Astrocyte (in vitro differentiated cells and primary cell): ENCODE measurements at regions not wholly inside any gene's neighbourhood (a gene's known extent, or its start where the extent isn't known, plus 50 kb on each side); places are given as distances from the start of the nearest gene placed in this dataset.

Experiments used
- EZH2 ChIP-seq: IDR thresholded peaks from 2 replicates; pipeline ENCODE4 v1.6.1; 2012; ENCODE audit warnings: mild to moderate bottlenecking, low read length, inconsistent platforms; ENCODE audit not compliant: insufficient read depth
- TF ChIP-seq, protein P1 (sequence below): IDR thresholded peaks from 2 replicates; pipeline ENCODE4 v1.5.1; 2011; ENCODE audit warnings: low read depth, mild to moderate bottlenecking, inconsistent platforms, low read length, moderate library complexity; ENCODE audit not compliant: insufficient read depth

- TF ChIP-seq, protein P1, sequence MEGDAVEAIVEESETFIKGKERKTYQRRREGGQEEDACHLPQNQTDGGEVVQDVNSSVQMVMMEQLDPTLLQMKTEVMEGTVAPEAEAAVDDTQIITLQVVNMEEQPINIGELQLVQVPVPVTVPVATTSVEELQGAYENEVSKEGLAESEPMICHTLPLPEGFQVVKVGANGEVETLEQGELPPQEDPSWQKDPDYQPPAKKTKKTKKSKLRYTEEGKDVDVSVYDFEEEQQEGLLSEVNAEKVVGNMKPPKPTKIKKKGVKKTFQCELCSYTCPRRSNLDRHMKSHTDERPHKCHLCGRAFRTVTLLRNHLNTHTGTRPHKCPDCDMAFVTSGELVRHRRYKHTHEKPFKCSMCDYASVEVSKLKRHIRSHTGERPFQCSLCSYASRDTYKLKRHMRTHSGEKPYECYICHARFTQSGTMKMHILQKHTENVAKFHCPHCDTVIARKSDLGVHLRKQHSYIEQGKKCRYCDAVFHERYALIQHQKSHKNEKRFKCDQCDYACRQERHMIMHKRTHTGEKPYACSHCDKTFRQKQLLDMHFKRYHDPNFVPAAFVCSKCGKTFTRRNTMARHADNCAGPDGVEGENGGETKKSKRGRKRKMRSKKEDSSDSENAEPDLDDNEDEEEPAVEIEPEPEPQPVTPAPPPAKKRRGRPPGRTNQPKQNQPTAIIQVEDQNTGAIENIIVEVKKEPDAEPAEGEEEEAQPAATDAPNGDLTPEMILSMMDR, result no peak
- TF ChIP-seq EZH2, result no peak
Measured at GRCh38 chr9:73911804-73912203, 585.3 kb upstream of the RORB start.
